Gastrocnemius medialis (tissue), 4 donors: ENCODE measurements at regions not wholly inside any gene's neighbourhood (a gene's known extent, or its start where the extent isn't known, plus 50 kb on each side); places are given as distances from the start of the nearest gene placed in this dataset.

ENCODE experiments used
- POLR2A ChIP-seq, 2 donors: fragments of 450-650 bp; IDR thresholded peaks; one replicate each; pipeline ENCODE4 v1.6.1; 2017; ENCODE audit warnings: antibody characterized with exemption in 2 of 2, mild to moderate bottlenecking in 2 of 2, moderate library complexity in 2 of 2
- TF ChIP-seq, protein P1 (sequence below), 5 experiments: fragments of 450-650 bp in 3 of 5; fragments of 200-600 bp in 2 of 5; sonication (generic) in 2 of 5; IDR thresholded peaks in 4 of 5; conservative IDR thresholded peaks in 1 of 5; 1 replicate in 4 of 5; 2 replicates in 1 of 5; pipeline ENCODE4 v1.5.1; 2016 to 2019; ENCODE audit warnings: antibody characterized with exemption in 5 of 5, mild to moderate bottlenecking in 3 of 5, moderate library complexity in 3 of 5

GRCh38 chr10:93254180-93254853, 180.6 kb downstream of the CYP26A1 start:
- TF ChIP-seq, protein P1, sequence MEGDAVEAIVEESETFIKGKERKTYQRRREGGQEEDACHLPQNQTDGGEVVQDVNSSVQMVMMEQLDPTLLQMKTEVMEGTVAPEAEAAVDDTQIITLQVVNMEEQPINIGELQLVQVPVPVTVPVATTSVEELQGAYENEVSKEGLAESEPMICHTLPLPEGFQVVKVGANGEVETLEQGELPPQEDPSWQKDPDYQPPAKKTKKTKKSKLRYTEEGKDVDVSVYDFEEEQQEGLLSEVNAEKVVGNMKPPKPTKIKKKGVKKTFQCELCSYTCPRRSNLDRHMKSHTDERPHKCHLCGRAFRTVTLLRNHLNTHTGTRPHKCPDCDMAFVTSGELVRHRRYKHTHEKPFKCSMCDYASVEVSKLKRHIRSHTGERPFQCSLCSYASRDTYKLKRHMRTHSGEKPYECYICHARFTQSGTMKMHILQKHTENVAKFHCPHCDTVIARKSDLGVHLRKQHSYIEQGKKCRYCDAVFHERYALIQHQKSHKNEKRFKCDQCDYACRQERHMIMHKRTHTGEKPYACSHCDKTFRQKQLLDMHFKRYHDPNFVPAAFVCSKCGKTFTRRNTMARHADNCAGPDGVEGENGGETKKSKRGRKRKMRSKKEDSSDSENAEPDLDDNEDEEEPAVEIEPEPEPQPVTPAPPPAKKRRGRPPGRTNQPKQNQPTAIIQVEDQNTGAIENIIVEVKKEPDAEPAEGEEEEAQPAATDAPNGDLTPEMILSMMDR (IDR thresholded peaks at IDR 0.05 in 4 of 5, conservative IDR thresholded peaks at IDR 0.05 in 1 of 5), result no peak
- TF ChIP-seq POLR2A (IDR thresholded peaks at IDR 0.05), result no peak
